NCI-H69 (cell line): ENCODE measurements at regions not wholly inside any gene's neighbourhood (a gene's known extent, or its start where the extent isn't known, plus 50 kb on each side); places are given as distances from the start of the nearest gene placed in this dataset.
"Not testable (repeated sequence)": the region's sequence is repeated elsewhere in the genome, so short reads cannot be mapped to it uniquely, and the experiment has no call there.

Experiments used
- DNase-seq: peaks from one replicate; lab custom pipeline; 2025; lab: John Stamatoyannopoulos, UW

DNA sequence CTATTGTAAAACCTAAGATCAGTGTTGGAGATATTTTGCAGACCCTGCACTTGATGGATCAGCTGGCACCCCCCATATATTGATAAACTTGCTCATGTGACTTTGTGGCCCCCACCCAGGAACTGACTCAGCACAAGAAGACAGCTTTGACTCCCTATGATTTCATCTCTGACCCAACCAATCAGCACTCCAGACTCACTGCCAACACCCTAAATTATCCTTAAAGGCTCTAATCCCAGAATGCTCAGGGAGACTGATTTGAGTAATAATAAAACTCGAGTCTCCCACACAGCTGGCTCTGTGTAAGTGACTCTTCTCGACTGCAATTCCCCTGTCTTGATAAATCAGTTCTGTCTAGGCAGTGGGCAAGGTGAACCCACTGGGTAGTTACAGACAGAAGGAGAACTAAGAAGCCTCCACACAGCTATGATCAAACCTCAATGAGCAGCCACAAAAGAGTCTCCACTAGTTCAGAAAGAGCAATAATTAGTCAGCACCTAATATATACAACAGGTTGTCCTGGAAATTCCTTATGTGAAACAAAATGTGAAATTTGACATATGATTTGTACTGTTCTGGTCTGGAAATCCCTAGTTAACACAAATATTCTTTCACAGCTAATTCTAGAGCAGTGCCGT lies 52.2 kb downstream of the ACTL7B start:
- DNase-seq = no peak

DNA sequence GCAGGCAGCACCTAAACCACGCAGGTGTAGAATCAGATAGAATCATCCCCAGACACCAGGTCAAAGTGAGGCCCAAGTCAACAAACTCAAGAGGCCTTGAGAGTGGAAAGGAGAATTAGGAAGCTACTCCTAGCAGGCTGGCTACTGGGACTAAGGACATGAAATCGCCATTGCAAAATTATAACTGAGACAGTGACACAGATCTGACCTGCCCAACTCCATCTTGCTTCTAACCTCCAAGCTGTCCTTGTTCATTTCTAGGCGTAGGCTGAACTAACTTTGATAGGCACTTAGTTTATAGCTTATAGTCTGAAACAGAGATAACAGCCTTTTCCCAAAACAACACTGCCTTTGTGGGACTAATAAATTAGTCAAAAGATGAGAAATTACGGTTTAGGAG lies 52.8 kb downstream of the ACTL7B start:
- DNase-seq = no peak

DNA sequence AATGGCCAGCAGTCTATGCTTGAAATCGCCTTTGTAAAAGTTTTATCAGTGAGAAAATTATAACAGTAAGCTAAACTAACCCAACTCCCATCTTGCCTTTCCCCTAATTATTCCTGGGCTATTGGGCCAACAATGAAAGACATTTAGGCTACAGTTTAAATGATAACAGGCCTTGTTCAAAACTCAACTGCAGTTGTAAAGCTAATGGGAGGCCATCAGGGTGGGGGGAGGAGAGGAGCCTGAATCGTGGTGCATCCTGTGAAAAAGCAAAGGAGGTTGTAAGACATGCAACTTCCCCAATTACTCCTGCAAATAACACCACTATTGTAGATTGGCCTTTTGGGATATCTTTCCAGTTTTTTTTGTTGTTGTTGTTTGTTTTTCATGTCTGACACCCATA lies 53.8 kb downstream of the ACTL7B start:
- no peak for DNase-seq

DNA sequence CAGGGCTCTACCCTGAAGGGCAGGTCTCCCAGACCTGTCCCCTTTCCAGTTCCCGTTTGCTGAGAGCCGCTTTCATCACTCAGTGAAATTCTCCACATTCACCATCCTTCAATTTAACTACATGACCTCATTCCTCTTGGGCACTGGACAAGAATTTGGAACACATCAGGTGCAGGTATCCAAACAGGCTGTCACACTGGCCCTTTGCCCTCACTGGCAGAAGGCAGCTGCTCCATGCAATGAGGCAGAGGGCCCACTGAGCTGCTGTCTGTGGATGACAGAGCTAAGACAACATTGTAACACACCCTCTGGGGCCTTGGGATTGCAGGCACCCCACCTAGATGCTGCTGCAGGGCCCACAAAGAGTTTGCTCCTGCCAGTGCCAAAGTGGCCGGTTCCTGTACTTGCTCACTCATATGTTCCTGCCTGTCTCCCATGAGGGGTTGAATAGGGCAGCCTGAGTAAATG lies 55.1 kb downstream of the ACTL7B start:
- DNase-seq = peak; percentile 34

DNA sequence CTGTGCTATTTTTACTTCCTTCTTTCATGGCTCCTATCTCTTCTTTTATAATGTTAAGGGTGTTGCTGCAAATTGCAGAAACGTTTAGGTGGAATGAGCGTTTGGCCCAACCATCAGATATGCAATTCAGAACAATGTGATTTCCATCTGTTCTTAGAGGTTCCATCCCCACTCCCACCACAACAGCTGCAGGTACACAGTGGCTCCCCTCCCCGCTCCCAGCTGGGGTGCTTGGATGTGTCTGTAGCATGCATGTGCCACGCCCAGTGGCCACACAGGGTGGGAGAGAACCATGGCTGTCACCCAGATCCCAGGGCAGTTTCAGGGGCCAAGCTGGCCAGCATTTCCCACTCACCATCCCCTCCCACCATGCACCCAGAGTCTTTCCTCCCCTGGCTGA lies 62.2 kb downstream of the ACTL7B start:
- DNase-seq = no peak

DNA sequence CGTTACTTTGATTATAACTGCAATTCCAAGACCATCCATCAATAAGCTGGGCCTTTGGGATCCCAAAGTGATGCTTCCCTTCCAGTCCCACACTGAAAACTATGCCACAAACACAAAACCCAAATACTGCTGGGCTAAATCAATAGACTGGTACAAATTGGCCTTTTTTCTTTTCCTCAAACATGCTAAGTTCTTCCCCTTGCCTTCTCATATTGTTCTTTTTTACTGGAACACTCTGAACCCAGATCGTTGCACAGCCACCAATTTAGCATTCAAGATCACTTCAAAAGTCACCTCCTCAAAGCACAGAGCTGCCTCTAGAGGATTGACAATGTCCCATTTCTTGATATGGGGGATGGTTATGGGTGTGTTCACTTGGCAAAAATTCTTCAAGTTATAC lies 66.0 kb downstream of the ACTL7B start:
- DNase-seq = no peak

DNA sequence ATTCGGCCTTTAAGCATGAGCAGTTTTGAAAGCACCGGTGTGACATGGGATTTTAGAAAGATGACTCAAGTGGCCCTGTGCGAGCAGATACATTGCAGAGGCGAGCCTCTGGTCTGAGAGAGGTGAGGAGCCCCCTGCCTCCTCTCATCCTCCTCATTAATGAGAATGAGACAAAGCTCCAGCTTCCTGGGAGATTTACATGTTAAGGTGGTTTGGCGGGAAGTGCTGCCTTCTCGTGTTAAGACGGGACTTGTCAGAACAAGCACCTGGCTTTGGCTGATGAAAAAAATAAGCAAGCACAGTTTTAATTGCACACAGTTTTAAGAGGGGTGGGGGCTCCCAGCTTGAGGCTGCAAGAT lies 68.1 kb downstream of the ACTL7B start:
- DNase-seq = peak; percentile 18

DNA sequence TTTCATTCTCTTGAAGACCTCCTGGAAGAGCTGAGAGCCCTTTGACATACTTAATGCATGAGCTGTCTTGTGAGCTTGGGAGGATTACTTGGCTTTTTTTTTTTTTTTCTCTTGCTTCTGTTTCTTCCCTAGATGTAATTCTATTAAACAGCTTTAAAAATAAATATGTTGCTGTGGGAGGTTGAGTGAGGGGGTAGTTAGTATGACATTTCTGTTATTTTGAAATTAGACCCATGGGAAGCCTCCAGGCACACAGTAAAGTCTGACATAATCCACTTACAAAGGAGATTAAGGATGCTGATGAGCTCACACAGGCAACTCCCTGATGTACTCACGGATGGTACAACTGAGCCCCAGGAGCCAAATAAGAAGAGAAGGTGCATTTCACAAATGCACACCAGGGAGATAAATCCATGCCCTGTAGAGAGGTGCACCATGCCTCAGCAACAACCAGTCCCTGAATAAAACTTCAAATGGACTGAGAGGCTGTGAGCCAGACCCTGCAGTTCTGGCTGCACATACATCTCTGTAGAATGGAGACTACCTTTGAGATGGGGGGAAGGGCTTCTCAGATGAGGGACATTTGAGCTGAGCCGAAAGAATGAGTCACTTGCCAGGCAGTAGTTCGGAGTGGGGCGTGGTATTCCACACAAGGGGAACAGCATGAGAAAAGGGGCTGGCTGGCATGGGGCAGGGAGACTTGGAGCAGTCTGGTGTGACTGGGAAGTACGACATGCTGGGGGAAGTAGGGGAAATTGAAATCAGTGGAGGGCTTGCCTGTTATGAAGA lies 68.7 kb downstream of the ACTL7B start:
- peak; percentile 31 for DNase-seq

DNA sequence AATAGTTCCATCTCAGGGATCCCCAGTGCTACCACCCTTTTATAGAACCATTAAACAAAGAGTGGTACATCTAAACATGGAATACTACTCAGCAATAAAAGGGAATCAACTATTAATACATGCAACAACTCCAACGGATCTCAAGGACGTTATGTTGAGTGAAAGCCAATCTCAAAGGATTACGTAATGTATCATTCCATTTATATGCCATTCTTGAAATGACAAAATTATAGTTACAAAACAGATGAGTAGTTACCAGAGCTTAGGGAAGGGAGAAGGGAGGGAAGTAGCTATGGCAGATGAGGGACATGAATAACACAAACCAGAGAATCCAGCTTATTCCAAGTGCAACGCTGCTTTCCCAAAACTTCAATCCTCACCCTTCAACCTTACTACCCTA lies 69.5 kb downstream of the ACTL7B start:
- DNase-seq = no peak

DNA sequence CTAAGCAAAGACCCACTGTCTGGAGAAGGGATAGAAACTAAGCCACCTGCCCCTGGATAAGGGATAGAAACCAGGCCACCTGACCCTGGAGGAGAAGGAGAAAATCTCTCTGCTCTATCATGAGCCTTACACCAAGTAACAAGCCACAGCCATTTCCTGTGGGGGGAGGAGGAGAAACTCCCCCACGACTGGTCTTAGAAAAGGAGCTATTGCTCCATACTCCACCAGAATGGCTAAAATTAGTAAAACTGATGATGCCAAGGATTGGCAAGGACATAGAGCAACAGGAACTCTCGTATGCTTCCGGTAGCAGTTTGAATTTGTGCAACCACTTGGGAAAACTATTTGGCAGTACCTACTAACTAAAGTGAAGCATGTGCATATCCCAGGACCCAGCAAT lies 70.8 kb downstream of the ACTL7B start:
- DNase-seq = no peak

DNA sequence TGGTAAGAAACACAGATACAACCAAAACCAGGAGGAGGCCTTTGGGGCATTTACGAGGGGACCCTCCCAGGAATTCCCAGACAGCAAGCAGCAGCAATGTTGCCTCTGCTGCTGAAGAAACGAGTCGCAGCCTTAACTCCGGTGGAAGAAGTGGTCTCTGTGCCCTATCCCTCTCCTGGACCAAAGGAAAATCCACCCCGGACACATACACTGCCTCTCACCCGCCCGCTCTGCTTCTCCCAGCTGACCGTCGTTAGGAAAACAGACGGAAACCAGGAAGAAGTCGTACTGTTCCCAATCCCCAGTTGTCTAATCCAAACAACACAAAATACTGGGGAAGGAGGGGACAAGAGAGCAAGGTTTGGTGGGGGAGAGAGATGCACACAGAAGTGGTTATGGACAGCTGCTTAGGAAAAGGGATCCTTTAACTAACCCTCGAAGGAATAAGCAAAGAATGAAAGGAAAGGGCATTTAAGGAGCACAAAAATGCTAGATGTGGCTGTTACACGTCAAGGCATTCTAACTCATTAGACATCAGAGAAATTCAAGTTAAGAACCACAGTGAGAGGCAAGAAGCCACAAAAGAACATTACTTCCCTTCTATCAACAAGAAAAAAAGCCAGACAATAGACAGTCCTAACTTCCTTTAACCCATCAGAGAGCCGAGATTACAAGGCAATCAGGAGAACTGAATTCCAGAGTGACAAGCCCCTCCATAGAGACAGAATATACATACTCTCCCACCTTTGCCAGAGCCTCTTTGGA lies 71.9 kb downstream of the ACTL7B start:
- DNase-seq = peak; percentile 55

DNA sequence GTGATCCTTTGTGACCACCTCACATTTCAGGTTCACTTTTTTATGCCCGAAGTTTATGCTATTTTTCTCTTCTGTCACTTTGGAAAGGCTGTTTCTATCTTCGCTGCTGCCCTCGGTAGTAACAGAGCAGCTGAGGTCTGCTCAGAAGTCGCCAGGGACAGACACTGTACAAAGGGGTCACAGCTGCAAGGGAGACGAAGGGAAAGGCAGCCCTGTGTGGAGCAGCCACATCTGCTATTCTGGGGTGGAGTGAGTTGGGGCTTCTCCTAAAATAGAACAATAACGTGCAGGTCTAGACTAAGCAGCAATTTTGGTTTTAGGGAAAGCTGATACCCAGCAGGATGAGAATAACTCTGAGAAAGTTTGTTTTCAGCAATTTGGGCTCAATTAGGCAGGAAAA lies 72.5 kb downstream of the ACTL7B start:
- DNase-seq = peak; percentile 55

DNA sequence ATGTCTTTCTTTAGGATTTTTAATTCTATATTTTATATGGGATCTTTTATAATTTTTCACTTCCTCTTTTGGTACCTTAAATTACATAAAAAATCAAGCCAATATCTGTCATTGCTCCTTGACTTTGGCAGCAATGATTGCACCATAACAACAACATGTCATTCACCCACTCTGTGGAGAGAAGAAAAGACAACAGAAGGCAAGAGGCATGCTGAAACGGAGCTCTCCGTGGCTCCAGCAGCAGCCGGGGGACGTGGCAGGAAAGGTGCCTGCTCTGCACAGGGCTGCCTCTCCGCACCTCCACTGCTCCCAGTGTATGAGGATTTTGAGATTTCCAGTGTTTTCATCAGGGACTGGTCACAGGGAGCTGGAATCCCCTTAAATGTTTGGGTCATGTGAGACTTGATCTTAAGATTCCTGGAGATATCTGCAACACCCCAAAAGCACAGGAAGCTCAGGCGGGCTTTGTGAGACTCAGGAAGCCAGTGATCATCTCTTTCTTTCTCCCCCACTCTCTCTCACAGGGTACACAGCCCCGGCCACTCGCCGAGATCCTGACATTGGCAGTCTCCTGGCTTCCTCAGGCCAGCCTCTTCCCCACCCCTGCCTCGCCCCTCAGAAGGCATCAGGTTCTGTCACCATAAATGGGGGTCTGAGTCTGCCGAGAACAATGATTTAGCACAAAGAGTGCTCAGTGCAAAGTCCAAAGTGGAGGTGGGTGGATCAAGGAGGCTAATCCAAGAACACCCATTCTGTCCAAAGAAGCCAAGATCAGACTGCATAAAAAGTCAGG lies 74.6 kb downstream of the ACTL7B start:
- DNase-seq = peak; percentile 54

DNA sequence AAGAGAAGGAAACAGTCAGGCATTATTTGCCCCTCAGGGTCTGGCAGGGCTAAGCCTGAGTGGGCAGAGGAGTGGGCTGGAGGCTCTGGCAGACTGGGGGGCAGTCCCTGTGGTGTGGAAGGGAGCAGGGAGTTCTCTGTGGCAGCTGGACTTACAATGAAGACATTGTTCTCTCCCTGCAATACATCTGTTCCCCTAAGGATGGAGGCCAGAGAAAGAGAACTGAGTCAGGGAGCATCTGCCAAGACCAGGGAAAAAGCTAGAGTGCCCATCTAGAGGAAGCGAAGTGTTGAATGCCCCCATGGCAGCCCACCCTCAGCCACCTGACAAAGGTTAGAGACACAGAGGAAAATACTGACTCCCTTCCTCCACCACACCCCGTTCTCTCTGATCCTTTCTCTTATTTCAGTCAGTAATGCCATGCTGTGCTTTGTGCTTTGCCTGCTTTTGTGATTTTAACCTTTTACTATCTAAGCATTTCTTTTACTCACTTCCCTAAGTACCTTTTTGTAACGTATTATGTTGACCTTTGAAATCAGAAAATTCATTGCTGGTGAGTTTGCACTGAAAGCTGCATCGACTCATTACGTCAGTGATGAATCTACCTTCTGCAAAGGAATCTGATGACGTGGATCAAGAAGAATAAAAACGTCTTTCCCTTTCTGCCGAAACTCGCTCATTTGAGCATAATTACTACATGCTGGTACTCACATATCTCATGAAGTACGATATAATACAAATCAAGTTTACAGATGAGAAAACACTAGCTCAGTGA lies 76.0 kb downstream of the ACTL7B start:
- peak; percentile 37 for DNase-seq

DNA sequence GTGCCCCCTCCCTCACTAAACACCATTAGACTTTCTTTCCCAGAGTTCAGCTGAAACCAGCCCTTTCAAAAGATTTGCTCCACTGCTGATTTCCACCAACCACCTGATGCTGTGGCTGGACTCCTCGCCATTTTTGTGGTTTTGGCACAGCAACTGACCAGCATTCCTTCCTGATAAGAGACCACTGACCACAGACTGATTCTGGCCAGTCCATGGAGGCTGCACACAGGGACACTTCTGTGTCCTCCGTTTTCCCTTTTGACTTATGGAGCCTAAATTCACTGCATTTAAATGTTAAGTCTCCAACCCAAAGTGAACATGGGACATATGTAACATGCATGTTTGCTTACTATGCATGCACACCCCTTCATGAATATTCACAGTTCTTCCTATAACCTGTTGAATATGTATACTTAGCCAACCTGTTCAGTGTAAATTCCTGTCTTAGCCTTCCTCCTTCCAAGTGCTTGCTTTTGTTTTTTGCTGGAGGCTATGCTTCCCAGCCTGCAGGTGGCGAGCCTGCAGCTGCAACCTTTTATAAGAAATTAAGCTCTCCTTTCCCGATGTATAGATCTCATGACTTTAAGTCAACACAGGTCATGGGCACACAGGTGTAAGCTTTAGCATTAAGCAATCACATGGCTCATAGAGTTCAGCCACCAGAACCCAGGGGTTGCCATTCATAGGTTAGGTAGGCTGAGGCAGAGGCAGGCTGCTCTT lies 78.7 kb downstream of the ACTL7B start:
- DNase-seq = peak; percentile 90

DNA sequence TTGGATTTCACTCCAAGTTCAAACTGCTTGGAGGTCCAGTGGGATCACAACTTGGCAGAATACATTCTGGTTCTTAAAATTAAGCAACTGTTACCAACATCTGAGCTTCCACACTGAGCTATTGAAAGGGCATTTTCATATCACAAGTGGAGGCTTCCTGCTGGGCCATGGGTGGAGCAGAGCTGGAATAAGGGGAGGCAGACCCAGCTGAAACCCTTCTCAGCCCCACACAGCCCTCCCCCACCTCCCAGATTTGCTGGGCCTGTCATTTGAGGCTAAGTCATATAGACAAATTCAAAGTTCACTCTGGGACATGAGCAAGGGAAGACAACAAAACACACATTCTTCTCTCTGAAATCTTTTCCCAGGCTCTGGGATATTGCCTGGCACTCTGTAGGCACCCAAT lies 79.9 kb downstream of the ACTL7B start:
- DNase-seq = peak; percentile 59

DNA sequence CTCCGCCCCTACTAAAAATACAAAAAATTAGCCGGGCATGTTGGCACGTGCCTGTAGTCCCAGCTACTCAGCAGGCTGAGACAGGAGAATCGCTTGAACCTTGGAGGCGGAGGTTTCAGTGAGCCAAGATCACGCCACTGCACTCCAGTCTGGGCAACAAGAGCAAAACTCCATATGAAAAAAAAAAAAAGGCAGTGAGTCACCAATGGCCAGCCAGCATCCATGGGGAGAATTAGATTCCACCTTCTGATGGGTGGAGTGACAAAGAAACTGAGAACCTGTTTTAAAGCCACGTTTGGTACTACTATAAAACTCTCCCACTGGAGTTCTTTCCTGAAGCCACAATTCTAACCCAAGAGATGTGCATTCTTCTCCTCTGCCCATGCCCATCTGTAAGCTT lies 81.7 kb downstream of the ACTL7B start:
- not testable (repeated sequence) for DNase-seq

DNA sequence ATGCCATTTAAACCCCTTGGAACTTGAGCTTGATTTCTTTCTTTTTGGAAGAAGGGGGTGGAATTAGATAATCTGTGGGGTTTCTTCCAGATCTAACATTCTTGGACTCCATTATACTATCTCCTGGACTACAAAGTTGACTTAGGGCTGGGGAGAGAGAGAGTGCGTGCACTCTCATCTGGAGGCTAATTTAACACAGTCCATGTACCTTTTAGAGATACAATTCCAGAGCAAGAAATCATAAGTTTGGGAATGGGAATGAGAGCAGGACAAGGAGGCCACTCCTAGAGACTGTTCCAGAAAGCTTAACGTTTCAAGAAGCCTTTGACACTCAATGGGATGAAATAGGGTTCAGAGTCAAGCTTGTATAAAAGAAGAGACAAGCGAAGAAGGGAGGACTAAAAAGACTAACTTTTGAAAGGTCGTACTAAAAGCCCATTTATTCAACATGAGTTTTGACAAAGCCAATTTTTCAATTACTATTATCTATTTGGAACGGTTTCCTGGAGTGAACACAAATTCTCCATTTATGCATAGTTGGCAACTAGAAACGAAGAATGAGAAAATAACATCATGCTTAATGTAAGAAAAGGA lies 83.4 kb downstream of the ACTL7B start:
- no peak for DNase-seq

DNA sequence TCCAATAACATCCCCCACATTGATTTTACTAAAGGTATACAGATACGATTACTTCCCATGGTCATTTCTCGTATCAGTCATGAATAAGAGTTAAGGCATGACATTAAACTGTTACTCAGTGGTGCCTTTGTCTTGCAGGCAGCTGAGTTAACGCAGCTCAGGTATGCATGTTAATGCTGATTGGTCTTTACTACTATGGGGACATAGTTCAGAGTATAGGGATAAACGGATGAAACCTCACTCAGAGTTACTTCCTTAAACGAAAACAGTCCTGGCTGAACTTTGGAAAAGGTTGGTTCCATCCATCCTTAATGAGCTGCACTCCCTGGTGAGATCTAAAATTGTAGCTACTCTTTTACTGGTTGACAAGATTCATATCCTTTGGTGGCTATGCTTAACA lies 87.0 kb downstream of the ACTL7B start:
- DNase-seq = no peak

DNA sequence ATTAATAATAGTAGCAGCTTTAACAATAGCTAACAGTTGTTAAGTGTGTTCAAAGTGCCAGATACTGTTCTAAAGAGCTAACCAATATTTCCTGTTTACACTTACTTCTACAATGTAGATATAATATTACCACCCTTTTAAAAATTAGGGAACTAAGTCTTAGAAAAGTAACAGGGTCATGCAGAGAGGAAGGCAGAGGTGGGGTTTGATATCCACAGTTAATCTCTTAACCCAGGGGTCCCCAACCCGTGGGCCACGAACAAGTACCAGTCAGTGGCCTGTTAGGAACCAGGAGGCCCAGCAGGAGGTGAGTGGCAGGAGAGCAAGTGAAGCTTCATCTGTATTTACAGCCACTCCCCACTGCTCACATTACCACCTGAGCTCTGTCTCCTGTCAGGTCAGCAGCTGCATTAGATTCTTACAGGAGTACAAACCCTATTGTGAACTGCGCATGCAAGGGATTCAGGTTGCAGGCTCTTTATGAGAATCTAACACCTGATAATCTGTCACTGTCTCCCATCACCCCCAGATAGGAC lies 89.1 kb downstream of the ACTL7B start:
- DNase-seq = peak; percentile 76
